GM21619 (cell line): ENCODE measurements at regions not wholly inside any gene's neighbourhood (a gene's known extent, or its start where the extent isn't known, plus 50 kb on each side); places are given as distances from the start of the nearest gene placed in this dataset.
"Not testable (repeated sequence)": the region's sequence is repeated elsewhere in the genome, so short reads cannot be mapped to it uniquely, and the experiment has no call there.

Experiments used
- ATAC-seq: cut with Tn5 transposase; IDR thresholded peaks from one replicate; pipeline ENCODE4 v1.9.1; 2021; ENCODE audit not compliant: unreplicated experiment

DNA sequence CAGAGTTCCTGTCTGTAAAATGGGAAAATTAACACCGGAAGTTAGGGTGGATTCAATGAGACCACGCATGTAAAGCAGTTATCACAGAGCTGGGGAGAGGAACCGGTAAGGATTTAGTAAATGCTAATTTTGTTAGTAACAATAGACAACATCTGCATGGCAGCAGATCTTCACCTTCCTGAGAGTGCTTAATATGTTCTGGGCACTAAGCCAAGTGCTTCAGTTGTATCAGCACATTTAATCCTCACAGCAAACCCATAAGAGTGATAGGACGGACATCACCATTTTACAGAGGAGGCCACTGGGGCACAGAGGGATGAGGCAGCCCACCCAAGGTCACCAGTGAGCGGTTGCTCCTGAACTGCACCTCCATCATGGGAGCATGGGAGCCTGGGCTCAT, 189.4 kb downstream of the WNT5A start:
- no peak for ATAC-seq

DNA sequence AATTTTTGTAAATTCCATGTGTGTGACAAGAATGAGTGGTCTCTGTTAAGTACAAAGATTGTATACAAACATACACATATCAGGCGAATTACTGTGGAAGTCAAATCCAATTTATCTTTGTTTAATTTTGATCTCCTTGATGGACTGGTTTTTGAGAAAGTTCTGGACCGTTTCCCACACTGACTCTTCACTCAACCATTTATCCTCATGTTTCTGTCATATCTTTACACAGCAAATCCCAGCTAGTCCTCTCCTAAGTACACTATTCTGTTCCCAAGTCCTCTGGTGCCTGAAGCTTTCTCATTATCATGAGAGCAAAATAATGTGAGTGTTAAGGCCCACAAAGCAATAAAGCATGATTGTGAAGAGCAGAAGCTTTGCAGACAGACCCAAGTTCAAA, 189.9 kb downstream of the WNT5A start:
- ATAC-seq = no peak

DNA sequence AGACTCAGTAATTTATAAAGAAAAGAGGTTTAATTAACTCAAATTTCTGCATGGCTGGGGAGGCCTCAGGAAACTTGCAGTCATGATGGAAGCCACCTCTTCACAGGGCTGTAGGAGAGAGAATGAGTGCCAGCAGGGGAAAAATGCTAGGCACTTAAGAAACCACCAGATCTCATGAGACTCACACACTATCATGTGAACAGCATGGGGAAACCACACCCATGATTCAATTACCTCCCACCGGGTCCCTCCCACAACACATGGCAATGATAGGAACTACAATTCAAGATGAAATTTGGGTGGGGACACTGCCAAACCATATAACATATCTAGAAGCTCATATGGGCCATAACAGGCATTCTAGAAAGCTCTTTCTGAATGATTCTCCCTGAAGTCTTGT, 190.3 kb downstream of the WNT5A start:
- ATAC-seq = no peak

DNA sequence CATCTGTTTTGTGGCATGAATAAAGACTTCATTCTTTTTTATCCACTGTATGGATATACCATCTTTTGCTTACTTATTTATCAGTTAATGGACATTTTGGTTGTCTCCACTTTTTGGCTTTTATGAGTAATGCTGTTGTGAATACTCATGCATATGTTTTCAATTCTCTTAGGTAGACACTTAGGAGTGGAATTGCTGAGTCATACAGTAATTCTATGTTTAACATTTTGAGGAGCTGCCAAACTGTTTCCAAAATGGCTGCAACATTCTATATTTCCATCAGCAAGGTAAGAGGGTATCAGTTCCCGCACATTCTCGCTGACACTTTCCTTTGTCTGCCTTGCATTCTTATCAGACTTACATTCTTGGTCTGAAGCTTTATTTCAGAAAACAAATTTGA, 191.1 kb downstream of the WNT5A start:
- ATAC-seq = no peak

DNA sequence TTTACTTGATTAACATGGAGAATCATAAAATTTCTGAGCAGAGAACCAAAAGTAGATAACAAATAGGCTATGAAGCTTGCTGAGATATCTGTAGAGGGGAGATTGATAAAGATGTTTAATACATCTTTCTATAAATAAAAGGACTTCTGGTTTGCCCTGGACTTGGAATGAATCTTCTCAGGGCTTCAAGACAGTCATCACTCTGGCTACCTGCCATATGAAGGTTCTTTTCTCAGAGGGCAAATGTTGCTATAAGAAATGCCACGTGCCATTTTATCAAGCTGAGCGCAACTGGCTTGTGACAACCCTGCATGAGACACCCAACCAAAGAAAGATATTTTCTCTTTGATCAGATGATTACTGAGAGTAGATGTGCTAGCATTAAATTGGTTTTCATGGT, 192.5 kb downstream of the WNT5A start:
- ATAC-seq = no peak

DNA sequence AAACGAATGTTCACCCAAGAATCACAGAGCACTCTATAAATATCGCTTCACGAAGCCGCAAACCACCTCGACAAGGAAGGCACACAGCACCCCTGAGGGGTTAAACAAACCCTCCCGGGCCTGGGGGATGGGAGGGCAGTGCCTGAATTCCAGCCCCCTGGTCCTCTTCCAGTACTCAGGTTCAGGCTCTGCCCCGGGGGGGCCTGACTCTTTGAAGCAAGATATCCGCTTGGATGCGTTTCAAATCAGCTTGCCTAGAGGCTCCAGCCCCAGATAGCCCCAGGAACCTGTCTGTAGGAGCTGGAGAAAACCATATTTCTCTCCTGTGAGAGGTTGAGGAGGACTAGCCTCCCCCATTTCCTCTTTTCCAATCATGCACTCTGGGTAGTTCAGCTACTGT, 194.7 kb downstream of the WNT5A start:
- no peak for ATAC-seq

DNA sequence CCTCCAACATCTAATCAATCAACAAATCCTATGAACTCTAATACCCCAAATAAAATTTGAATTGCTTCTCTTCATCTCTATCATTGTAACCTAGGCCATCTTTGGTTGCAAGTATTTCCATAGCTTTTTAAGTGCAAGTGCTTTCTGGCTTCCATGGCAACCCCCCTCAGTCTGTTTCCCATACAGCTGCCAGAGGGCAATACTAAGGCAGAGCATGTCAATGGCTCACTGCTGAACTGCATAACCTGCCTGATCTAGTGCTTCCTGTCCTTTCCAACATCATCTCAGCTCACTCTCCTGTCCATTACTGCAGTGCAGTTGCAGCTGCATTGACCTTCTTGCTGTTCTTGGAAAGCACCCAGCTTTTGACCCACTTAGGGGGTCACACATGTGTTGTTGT, 198.4 kb downstream of the WNT5A start:
- no peak for ATAC-seq

DNA sequence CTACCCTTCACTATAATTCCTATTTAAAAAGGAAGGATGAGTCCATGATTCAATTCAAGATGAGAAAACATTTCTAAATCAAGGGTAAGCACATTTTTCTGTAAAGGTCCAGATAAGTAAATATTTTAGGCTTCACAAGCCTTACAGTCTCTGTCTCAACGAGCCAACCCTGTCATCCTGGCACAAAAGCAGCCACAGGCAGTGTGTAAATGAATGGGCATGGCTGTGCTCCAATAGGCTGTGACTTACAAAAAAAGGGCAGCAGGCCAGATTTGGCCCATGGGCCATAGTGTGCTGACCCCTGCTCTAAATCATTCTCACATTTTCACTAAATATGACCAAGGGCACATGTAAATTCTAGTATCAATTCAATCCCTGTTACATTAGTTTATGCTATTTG, 200.4 kb downstream of the WNT5A start:
- no peak for ATAC-seq

DNA sequence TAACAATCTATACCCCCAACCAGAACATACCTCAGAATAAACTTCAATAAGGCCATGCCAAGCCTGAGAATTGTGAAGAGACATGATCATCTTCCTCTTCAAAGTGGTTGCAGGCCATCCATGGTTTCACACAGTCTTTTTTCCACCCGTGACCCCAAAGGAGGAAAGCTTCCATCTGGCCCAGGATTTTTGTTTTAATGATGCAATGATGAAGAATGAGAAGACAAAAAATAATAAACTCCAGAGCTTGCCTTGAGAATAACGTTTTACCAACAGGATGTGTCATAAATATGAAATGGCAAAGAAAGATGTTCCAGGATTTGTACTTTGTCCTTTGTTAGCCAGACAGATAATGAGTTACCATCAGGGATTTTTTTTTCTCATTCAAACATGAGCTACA, 201.9 kb downstream of the WNT5A start:
- no peak for ATAC-seq

DNA sequence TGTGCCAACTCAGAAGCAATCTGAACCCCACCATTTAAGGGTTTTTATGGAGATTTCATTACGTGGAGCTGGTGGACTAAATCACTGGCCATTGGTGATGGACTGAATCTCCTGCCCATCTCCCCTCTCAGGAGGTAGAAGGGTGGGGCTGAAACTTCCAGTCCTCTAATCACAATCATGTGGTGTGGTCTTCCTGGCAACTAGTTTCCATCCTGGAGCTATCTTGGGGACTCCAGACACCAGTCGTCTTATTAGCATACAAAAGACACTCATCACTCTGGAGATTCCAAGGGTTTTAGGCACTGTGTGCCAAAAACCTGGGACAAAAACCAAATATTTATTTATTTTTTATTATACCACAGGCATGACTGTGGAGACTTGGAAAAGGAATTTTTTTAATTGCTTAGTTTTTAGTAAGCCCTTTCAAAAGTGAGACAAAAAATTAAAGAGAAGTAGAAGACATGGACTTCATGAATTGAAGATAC, 203.6 kb downstream of the WNT5A start:
- ATAC-seq = no peak

DNA sequence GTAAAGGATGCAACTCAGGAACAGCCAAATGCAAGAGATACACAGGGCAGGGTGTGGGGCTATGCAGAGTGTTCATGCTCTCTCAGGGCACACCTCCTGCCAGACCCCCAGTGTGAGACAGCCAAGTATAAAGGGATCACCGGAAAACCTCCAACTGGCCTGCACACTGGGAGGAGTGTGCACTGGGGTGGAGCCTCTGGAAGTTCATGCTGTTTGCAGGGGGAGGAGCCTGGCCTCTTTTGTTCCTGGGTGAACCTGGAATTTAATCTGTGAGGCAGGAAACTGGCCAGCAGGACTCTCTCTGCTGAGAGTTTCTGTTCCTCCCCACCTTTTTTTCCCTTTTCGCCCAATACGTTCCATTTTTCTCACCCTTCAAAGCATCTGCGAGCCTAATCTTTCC, 204.1 kb downstream of the WNT5A start:
- ATAC-seq = no peak

DNA sequence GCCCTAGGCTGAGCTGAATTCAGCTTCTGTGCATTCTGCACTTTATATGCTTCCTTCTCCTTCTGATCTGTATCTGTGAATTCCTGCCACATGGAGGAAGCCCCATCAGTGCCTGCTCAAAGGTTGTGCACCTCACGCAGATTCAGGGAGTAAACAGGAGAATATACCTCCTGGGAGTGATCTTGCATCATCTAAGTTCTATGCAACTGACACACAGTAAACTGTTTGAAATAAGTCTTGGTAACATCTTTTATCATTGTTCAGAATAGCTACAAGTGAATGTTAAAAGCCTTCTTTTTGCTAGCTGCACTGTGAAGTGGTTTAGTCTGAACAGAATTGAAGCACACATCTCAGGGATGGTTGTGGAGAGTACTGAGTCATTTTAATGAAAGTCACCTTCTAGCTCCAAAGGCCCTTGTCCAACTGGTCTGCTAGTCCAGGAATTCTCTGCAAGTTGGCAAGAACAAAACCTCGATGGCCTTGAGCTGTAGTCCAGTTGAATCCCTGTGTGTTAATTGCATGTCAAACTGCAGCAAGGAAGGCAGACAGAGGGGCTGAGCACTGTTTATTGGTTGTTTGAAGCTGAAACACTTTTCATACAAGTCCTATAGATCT, 215.0 kb downstream of the WNT5A start:
- no peak for ATAC-seq

DNA sequence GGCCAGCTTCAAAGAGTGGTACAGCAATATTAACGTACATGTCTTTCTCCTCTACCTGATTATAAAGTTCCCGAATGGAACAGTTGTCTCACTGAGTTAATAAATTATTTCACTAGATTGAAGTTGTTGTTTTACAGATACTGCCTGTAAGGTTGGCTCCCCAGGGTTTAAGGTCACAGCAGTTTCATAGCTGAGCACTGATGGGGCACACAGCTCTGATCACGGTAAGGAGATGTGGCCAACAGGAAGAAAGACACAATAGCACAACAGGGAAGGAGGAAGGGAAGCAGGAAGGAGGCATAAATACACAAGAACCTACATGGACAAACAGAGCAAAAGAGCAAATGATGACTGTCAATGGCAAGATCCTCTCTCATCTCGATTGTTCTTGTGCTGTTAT, 215.6 kb downstream of the WNT5A start:
- ATAC-seq = no peak

DNA sequence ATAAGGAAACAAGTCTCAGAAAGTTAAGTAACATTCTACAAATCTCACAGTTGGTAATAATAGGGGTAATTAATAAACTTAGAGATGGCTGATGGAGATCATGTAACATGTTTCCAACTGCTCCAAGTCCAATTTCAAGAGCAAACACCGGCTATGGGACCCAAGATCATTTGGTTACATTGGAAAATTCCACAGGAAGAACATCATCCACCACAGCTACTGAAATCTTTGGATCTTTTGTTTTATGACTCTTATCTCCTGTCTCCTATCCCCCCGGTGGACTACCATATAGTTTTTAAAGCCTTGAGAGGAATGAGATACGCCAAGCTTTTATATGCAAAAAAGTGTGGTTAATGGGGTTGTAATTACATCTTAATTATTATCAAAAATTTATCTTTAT, 216.1 kb downstream of the WNT5A start:
- no peak for ATAC-seq

DNA sequence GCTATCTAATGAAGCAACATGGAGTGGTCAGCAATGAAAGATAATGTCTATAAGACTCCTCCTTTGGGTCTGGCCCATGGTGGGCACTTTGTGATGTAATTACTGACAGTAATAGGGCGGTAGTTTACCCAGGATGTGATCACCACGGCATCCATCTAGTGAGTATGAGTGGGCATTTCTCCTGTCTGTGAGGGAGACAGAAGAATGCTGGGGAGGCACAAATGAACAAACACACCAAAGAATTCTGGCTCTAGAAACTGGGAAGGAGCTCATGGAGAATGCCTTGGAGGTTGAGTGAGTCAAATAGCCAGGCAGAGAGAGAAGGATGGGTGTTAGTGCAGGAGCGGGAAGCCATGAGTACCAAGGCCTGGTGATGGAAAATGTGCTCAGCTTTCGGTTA, 217.5 kb downstream of the WNT5A start:
- no peak for ATAC-seq

DNA sequence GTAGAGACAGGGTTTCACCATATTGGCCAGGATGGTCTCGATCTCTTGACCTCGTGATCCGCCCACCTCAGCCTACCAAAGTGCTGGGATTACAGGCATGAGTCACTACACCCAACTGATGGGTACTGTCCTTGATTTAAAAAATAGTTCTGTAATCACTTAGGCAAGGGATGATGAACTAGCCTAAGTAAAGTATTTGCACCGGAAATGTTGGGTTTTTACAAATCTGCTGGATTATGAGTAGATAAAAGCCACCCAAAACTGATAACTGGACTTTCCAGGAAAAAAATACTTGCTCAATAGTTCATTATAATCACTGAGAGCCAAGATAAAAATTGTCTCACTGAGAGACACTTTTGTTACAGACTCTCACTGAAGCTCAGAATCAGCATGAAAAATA, 218.0 kb downstream of the WNT5A start:
- ATAC-seq = no peak

DNA sequence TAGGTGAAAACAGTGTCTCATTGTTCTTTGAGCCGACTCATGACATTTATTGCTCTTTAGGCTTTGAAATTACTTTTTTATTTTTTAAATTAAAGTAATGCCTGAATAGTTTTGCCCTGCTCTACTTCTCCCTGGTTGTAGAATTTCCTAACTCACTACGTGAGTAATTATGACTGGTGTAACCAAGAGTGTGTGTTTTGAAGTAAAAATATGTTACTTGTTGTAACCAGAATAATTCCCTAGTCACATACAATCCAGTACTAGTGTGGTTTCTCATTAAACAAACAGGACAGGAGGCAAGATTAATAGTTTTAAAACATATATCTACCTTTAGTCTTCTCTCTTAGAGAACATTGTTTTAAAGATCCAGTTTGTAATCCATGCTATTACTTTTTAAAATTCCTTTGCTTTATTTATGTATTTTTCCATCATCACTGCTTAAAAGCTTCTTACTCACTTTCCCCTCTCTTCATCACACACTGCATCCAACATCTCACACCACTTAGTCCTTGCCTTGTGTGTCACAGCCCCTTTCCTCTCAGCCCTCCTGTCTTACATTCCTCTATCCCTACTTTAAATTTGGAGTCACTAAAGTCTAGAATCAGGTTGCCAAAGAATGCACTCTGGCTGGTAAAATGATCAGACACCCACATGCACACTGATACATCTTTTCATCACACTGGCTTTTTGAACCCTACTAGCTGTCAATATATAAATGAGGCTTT, 219.7 kb downstream of the WNT5A start:
- no peak for ATAC-seq

DNA sequence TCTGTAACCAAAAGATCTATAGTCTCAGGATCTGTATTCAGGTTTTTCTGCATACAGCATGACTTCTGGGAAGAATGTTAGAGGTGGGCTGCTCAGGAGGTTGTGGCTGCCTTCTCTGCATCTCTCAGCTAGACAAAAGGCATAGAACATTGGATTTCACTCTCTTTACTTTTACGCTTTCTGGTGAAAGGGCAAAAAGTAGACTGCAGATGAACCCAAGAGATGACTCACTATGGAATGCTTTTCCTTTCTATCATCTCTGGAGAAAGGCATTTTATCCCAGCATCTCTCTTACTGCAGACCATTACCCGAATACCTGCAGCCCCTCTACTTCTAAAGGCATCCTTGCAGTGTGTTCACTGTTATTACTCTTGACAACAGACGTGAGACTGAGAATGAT, 222.2 kb downstream of the WNT5A start:
- no peak for ATAC-seq

DNA sequence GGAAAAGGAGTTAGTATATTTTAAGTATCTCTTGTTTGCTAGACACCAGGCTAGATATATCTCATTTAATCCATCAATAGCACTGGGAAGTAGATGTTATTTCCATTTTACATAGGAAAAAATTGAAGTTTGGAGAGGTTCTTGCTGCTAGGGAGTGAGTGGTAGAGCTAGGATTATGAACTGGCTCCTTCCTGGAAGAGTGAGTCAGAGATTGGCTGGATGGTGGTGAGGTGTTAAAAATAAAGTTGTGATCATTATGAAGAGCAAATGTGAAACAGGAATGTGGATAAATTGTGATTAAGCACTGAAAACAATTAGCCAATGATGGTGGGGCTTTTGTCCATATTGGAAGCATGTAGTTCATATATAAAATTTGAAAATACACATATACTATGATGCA, 234.2 kb downstream of the WNT5A start:
- ATAC-seq = no peak

DNA sequence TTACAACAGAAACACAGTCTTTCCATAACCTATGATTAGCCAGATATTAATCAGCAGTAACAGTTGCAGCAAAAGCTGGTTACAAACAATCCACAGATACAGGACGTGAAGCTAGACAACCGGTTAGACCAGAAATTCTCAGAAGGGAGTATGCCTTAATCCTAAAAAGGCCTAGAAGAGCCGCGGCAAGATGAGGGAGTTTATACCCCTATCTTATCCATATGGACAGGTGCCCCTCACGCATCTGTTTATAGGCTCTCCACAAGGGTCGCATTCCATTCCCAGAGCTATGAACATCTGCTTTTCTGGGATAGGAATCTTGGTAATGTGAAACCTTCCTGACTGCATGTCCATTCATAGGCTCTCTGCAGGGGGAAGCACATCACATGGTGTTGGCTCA, 237.9 kb downstream of the WNT5A start:
- not testable (repeated sequence) for ATAC-seq

DNA sequence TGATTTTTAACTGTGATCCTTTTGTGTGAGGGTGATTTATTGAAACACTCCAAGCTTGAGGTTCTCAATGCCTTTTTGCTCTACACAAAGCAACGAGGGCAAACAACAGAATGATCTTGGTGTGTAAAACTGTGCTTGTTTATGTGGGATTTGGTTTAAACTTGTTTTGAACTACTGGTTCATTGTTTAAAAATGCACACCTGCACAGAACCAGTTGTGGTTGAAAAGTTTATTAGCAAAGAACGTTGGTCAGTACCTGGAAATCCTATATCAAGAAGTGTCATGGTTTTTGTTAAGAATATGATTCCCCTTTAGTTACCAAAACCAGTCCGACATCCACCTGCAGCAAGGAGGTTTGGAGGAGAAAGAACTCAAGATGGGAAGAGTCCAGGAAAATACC, 239.4 kb downstream of the WNT5A start:
- ATAC-seq = no peak

DNA sequence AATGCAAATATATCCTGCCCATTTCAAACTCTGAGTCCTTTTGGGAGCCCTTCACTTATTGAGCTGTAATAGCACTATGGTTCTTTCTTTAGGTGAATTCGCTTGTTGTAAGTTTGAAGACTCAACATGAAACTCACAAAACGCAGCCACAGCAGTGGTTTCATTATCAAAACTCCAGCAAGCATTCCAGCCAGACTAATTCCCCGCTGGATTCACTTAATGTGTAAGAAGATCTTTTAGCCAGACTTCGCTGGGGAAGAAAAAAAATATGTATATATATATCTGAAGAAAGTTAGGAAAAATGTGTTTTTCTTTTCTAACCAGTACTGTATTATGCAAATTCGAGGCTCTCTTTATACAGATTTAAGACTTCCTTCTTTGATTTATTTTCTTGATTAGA, 241.1 kb downstream of the WNT5A start:
- ATAC-seq = no peak

DNA sequence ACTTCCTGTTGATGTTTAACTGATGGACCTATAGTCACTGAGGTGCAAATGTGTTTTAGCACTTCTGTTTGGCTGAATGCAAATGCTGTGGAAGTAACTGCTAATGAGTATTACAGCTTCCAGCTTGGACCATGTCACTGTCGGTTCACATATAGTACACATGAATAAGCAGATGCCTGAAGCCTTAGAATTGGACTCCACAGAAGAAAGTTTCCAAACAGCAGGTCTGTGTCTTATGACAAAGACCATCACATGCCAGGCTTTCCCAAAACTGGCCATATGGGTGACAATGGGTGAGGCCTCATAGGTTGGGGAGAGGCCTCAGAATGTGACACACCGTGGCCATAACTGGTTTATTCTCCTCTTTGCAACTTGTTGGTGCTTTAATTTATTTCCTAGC, 241.8 kb downstream of the WNT5A start:
- no peak for ATAC-seq
